Mucosa of descending colon (tissue), 3 donors: ENCODE measurements at regions not wholly inside any gene's neighbourhood (a gene's known extent, or its start where the extent isn't known, plus 50 kb on each side); places are given as distances from the start of the nearest gene placed in this dataset.

Experiments
- ATAC-seq: fragments of 200-7000 bp; cut with Tn5 transposase; one replicate; pipeline ENCODE4 v1.9.1; 2020; ENCODE audit warnings: mild to moderate bottlenecking, moderate library complexity
- DNase-seq, 3 donors: peaks; one replicate each; pipeline ENCODE4 v3.0.0-alpha.2; 2020
- H3K36me3 ChIP-seq: fragments of 200-600 bp; one replicate; pipeline ENCODE4 v1.8.0; 2021; ENCODE audit warnings: low read depth, mild to moderate bottlenecking
- H3K4me1 ChIP-seq: fragments of 200-600 bp; one replicate; pipeline ENCODE4 v1.8.0; 2021; ENCODE audit warnings: low read depth, mild to moderate bottlenecking
- H3K4me3 ChIP-seq: fragments of 200-600 bp; one replicate; pipeline ENCODE4 v1.8.0; 2021; ENCODE audit warnings: mild to moderate bottlenecking
- H3K9me3 ChIP-seq: fragments of 200-600 bp; one replicate; pipeline ENCODE4 v1.8.0; 2021; ENCODE audit warnings: mild to moderate bottlenecking
- CTCF ChIP-seq: fragments of 200-600 bp; IDR thresholded peaks from one replicate; pipeline ENCODE4 v1.8.0; 2022; ENCODE audit warnings: antibody characterized with exemption, mild to moderate bottlenecking
- intact Hi-C, 2 donors: fragments of 100-400 bp; cut with DNase I in 1 of 2; cut with micrococcal nuclease in 1 of 2; formaldehyde crosslinking; loops; one replicate each; pipeline versions ENCODE4 v1.11.0 to v1.11.1; 2022; cut with DNase I, micrococcal nuclease
- donor health status: DM: no; HTN: no; CAD: no; lungs with moderate emphysema.
- donor health status: DM: no; HTN: no; CAD: no.
- donor health status: DM: no; HTN: yes; CAD: no.

GRCh38 chr21:35933466-35933865, 126.9 kb downstream of the SETD4 start:
- no peak for TF ChIP-seq CTCF
- Histone ChIP-seq H3K9me3 (no peaks in the 10 kb centered on the region), H3K4me1 (peaks cover 9% of the 10 kb centered on the region), H3K4me3 (no peak overlapping the region), H3K36me3 (no peaks in the 10 kb centered on the region)
- intact Hi-C loops, result no loop called here
- ATAC-seq (peak; percentile 51), DNase-seq (peak in 2 of 3 donors; percentile 16 to 52)

GRCh38 chr21:35932232-35932911, 128.0 kb downstream of the SETD4 start:
- intact Hi-C loops, result no loop called here
- Histone ChIP-seq H3K4me1 (peaks cover 9% of the 10 kb centered on the region), H3K36me3 (no peaks in the 10 kb centered on the region), H3K9me3 (no peaks in the 10 kb centered on the region), H3K4me3 (no peak overlapping the region)
- DNase-seq, result peak in 1 of 3 donors; percentile 28
- no peak for TF ChIP-seq CTCF
- ATAC-seq, result peak; percentile 75

- no peak for TF ChIP-seq CTCF
- ATAC-seq, result no peak
- intact Hi-C loops, result no loop called here
Observed at GRCh38 chr21:35929901-35930300, 130.4 kb downstream of the SETD4 start.

GRCh38 chr21:35927262-35927661, 133.1 kb downstream of the SETD4 start:
- Histone ChIP-seq H3K36me3 (no peaks in the 10 kb centered on the region), H3K9me3 (no peaks in the 10 kb centered on the region), H3K4me3 (no peak overlapping the region), H3K4me1 (no peaks in the 10 kb centered on the region)
- intact Hi-C loops, result no loop called here
- no peak for DNase-seq
- ATAC-seq, result peak; percentile 27
- no peak for TF ChIP-seq CTCF

More at GRCh38 chr21:35929901-35930300, 130.4 kb downstream of the SETD4 start:
- Histone ChIP-seq H3K4me3 (no peak overlapping the region), H3K36me3 (no peaks in the 10 kb centered on the region), H3K4me1 (peaks cover 9% of the 10 kb centered on the region), H3K9me3 (no peaks in the 10 kb centered on the region)
- DNase-seq, result no peak

GRCh38 chr21:35926003-35926740, 134.2 kb downstream of the SETD4 start:
- no peak for TF ChIP-seq CTCF
- no peak overlapping the region for H3K4me3 ChIP-seq
- ATAC-seq, result no peak
- intact Hi-C loops, result no loop called here
- H3K9me3 ChIP-seq, result no peaks in the 10 kb centered on the region
- no peak for DNase-seq
- H3K4me1 ChIP-seq, result no peaks in the 10 kb centered on the region
- no peaks in the 10 kb centered on the region for H3K36me3 ChIP-seq
